H9 (cell line): ENCODE measurements at regions not wholly inside any gene's neighbourhood (a gene's known extent, or its start where the extent isn't known, plus 50 kb on each side); places are given as distances from the start of the nearest gene placed in this dataset.

Source experiments
- DNase-seq: peaks from one replicate; pipeline ENCODE4 v3.0.0-alpha.2; 2017
- H2AFZ ChIP-seq: one replicate; pipeline ENCODE4 v1.6.1; 2013; ENCODE audit warnings: mild to moderate bottlenecking, low read length, control low read depth, moderate library complexity
- H2AK5ac ChIP-seq: 2 replicates; pipeline ENCODE4 v1.6.1; 2013; ENCODE audit warnings: low read length, control low read depth, mixed read lengths; ENCODE audit not compliant: insufficient read length
- H2BK120ac ChIP-seq: one replicate; pipeline ENCODE4 v1.6.1; 2013; ENCODE audit warnings: low read depth, mild to moderate bottlenecking, low read length, control low read depth, inconsistent platforms; ENCODE audit not compliant: poor library complexity, severe bottlenecking
- H2BK12ac ChIP-seq: 2 replicates; pipeline ENCODE4 v1.6.1; 2013; ENCODE audit warnings: low read length, control low read depth, mixed read lengths, low read depth; ENCODE audit not compliant: insufficient read length
- H2BK15ac ChIP-seq: 2 replicates; pipeline ENCODE4 v1.6.1; 2013; ENCODE audit warnings: low read depth, low read length, control low read depth
- H2BK20ac ChIP-seq: one replicate; pipeline ENCODE4 v1.6.1; 2013; ENCODE audit warnings: low read depth, mild to moderate bottlenecking, low read length, control low read depth, inconsistent platforms; ENCODE audit not compliant: poor library complexity, severe bottlenecking
- H2BK5ac ChIP-seq: 2 replicates; pipeline ENCODE4 v1.6.1; 2013; ENCODE audit warnings: low read length, control low read depth, mixed read lengths; ENCODE audit not compliant: insufficient read length
- H3K14ac ChIP-seq: 2 replicates; pipeline ENCODE4 v1.6.1; 2013; ENCODE audit warnings: low read length, control low read depth; ENCODE audit not compliant: insufficient read depth
- H3K18ac ChIP-seq: 2 replicates; pipeline ENCODE4 v1.6.1; 2013; ENCODE audit warnings: low read depth, mild to moderate bottlenecking, mixed read lengths, low read length, control low read depth; ENCODE audit not compliant: insufficient read length
- H3K23ac ChIP-seq: 2 replicates; pipeline ENCODE4 v1.6.1; 2013; ENCODE audit warnings: low read length, control low read depth, mixed read lengths, low read depth; ENCODE audit not compliant: insufficient read length
- H3K23me2 ChIP-seq: 2 replicates; pipeline ENCODE4 v1.6.1; 2013; ENCODE audit warnings: low read depth, mild to moderate bottlenecking, mixed read lengths, low read length, control low read depth; ENCODE audit not compliant: insufficient read length, poor library complexity, severe bottlenecking
- H3K27ac ChIP-seq: 2 replicates; pipeline ENCODE4 v1.5.1; 2013; ENCODE audit warnings: low read length, control low read depth, mixed read lengths, low read depth; ENCODE audit not compliant: insufficient read length
- H3K27me3 ChIP-seq: 2 replicates; pipeline ENCODE4 v1.6.1; 2013; ENCODE audit warnings: low read length, control low read depth, inconsistent platforms; ENCODE audit not compliant: insufficient read depth
- H3K4ac ChIP-seq: 2 replicates; pipeline ENCODE4 v1.6.1; 2013; ENCODE audit warnings: low read depth, mild to moderate bottlenecking, control low read depth, inconsistent platforms, low read length, moderate library complexity
- H3K4me1 ChIP-seq: 2 replicates; pipeline ENCODE4 v1.6.1; 2013; ENCODE audit warnings: low read length, control low read depth, inconsistent platforms; ENCODE audit not compliant: insufficient read depth
- H3K4me2 ChIP-seq: 2 replicates; pipeline ENCODE4 v1.6.1; 2013; ENCODE audit warnings: low read length, control low read depth, mixed read lengths; ENCODE audit not compliant: insufficient read length, insufficient read depth
- H3K56ac ChIP-seq: 2 replicates; pipeline ENCODE4 v1.6.1; 2013; ENCODE audit warnings: low read depth, mild to moderate bottlenecking, mixed read lengths, low read length, control low read depth; ENCODE audit not compliant: insufficient read length
- H3K79me1 ChIP-seq: 2 replicates; pipeline ENCODE4 v1.6.1; 2013; ENCODE audit warnings: low read depth, mild to moderate bottlenecking, moderate library complexity, low read length, control low read depth, inconsistent platforms; ENCODE audit not compliant: insufficient read depth, poor library complexity, severe bottlenecking
- H3K79me2 ChIP-seq: 2 replicates; pipeline ENCODE4 v1.6.1; 2013; ENCODE audit warnings: low read length, control low read depth, inconsistent platforms; ENCODE audit not compliant: insufficient read depth
- H3K9ac ChIP-seq: 2 replicates; pipeline ENCODE4 v1.6.1; 2013; ENCODE audit warnings: low read length, control low read depth, mixed read lengths; ENCODE audit not compliant: insufficient read length; ENCODE audit errors: extremely low read depth
- H3K9me3 ChIP-seq: one replicate; pipeline ENCODE4 v1.6.1; 2013; ENCODE audit warnings: low read depth, low read length, inconsistent platforms; ENCODE audit not compliant: control insufficient read depth
- H3T11ph ChIP-seq: one replicate; pipeline ENCODE4 v1.6.1; 2013; ENCODE audit warnings: mild to moderate bottlenecking, low read length, control low read depth, inconsistent platforms
- H4K20me1 ChIP-seq: one replicate; pipeline ENCODE4 v1.6.1; 2013; ENCODE audit not compliant: control insufficient read depth, insufficient read length, insufficient read depth
- H4K5ac ChIP-seq: 2 replicates; pipeline ENCODE4 v1.6.1; 2013; ENCODE audit warnings: low read depth, mild to moderate bottlenecking, mixed read lengths, low read length, control low read depth; ENCODE audit not compliant: insufficient read length
- H4K8ac ChIP-seq: replicated peaks from 2 replicates; pipeline ENCODE4 v1.6.1; 2013; ENCODE audit warnings: low read length, control low read depth, mixed read lengths, low read depth; ENCODE audit not compliant: insufficient read length
- H4K91ac ChIP-seq: 2 replicates; pipeline ENCODE4 v1.6.1; 2013; ENCODE audit warnings: low read depth, mild to moderate bottlenecking, moderate library complexity, mixed read lengths, low read length, control low read depth; ENCODE audit not compliant: insufficient read length
- H3K27ac Mint-ChIP-seq, 3 experiments: 2 replicates in 2 of 3; 3 replicates in 1 of 3; pipeline ENCODE4 v1.8.0; 2020 to 2021; ENCODE audit warnings: mixed read lengths in 3 of 3, mild to moderate bottlenecking in 1 of 3, moderate library complexity in 1 of 3
- H3K27me3 Mint-ChIP-seq: 2 replicates; pipeline ENCODE4 v1.8.0; 2021; ENCODE audit warnings: low read depth, mild to moderate bottlenecking, moderate library complexity, mixed read lengths
- H3K36me3 Mint-ChIP-seq, 3 experiments: 2 replicates in 2 of 3; 3 replicates in 1 of 3; pipeline ENCODE4 v1.8.0; 2020 to 2021; ENCODE audit warnings: low read depth in 3 of 3, mixed read lengths in 3 of 3; ENCODE audit not compliant: insufficient read depth in 1 of 3
- H3K4me1 Mint-ChIP-seq, 2 experiments: 2 replicates each; pipeline ENCODE4 v1.8.0; 2020; ENCODE audit warnings: mixed read lengths in 2 of 2
- H3K4me3 Mint-ChIP-seq, 2 experiments: 2 replicates in 1 of 2; 3 replicates in 1 of 2; pipeline ENCODE4 v1.8.0; 2020 to 2021; ENCODE audit warnings: mild to moderate bottlenecking in 2 of 2, mixed read lengths in 2 of 2, moderate library complexity in 1 of 2
- H3K9me3 Mint-ChIP-seq, 2 experiments: 2 replicates in 1 of 2; 3 replicates in 1 of 2; pipeline ENCODE4 v1.8.0; 2020; ENCODE audit warnings: mild to moderate bottlenecking in 2 of 2, mixed read lengths in 2 of 2, moderate library complexity in 1 of 2
- WGBS: extraction: QIAGEN DNeasy Blood & Tissue Kit; methylation state at CpG from one replicate; pipeline ENCODE4 v1.1.7; 2013; ENCODE audit warnings: missing lambda C conversion rate, low lambda C conversion rate, mixed read lengths; ENCODE audit not compliant: insufficient read length; ENCODE audit errors: extremely low coverage; 5-methylcytosine and 5-hydroxymethylcytosine counted together
- TF ChIP-seq, protein P1 (sequence below): fragments of 200-600 bp; sonication (generic); conservative IDR thresholded peaks from 3 replicates; pipeline ENCODE4 v1.8.0; 2021; ENCODE audit warnings: antibody characterized with exemption, mild to moderate bottlenecking

- Histone ChIP-seq H3K9me3 (no peaks in the 10 kb centered on the region), H3K56ac (no peak overlapping the region), H4K91ac (no peak overlapping the region), H3K4ac (no peak overlapping the region), H3K18ac (no peak overlapping the region), H3K9ac (no peak overlapping the region), H2AFZ (no peak overlapping the region), H3K23me2 (no peaks in the 10 kb centered on the region), H2BK15ac (no peak overlapping the region), H3K79me2 (no peaks in the 10 kb centered on the region), H3K27me3 (no peaks in the 10 kb centered on the region), H2AK5ac (no peak overlapping the region), H2BK5ac (no peak overlapping the region), H4K8ac (no peak overlapping the region), H3T11ph (no peak overlapping the region), H3K27ac (no peak overlapping the region), H2BK120ac (no peak overlapping the region), H2BK12ac (no peak overlapping the region), H3K4me1 (no peaks in the 10 kb centered on the region), H3K79me1 (no peaks in the 10 kb centered on the region), H4K20me1 (no peaks in the 10 kb centered on the region), H2BK20ac (no peak overlapping the region), H3K4me2 (no peak overlapping the region), H4K5ac (no peak overlapping the region), H3K23ac (no peak overlapping the region), H3K14ac (no peak overlapping the region)
- Mint-ChIP-seq H3K36me3 (no peaks in the 10 kb centered on the region), H3K27ac (no peak overlapping the region), H3K4me1 (no peaks in the 10 kb centered on the region), H3K4me3 (no peak overlapping the region), H3K27me3 (no peaks in the 10 kb centered on the region), H3K9me3 (no peaks in the 10 kb centered on the region; a peak in 1 of 5 replicates)
- DNase-seq = no peak
- TF ChIP-seq, protein P1, sequence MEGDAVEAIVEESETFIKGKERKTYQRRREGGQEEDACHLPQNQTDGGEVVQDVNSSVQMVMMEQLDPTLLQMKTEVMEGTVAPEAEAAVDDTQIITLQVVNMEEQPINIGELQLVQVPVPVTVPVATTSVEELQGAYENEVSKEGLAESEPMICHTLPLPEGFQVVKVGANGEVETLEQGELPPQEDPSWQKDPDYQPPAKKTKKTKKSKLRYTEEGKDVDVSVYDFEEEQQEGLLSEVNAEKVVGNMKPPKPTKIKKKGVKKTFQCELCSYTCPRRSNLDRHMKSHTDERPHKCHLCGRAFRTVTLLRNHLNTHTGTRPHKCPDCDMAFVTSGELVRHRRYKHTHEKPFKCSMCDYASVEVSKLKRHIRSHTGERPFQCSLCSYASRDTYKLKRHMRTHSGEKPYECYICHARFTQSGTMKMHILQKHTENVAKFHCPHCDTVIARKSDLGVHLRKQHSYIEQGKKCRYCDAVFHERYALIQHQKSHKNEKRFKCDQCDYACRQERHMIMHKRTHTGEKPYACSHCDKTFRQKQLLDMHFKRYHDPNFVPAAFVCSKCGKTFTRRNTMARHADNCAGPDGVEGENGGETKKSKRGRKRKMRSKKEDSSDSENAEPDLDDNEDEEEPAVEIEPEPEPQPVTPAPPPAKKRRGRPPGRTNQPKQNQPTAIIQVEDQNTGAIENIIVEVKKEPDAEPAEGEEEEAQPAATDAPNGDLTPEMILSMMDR = no peak
- WGBS = no CpG with 5 or more reads among the region's 1 CpG
These were observed 665.3 kb upstream of the IGFBP3 start for GRCh38 chr7:46586406-46586805.
